ENCODE measurements at regions not wholly inside any gene's neighbourhood (a gene's known extent, or its start where the extent isn't known, plus 50 kb on each side); places are given as distances from the start of the nearest gene placed in this dataset.

- Histone ChIP-seq H3K36me3 (ENCODE audit: control insufficient read depth in 2 of 2, extremely low read depth in 1 of 2, insufficient read depth in 2 of 2, low read length in 2 of 2) (no peaks in the 10 kb centered on the region), H3K4me2 (ENCODE audit: insufficient read depth, low read length) (no peak overlapping the region), H2AFZ (ENCODE audit: low read depth, low read length) (no peak overlapping the region), H3K9me1 (replicated peaks; ENCODE audit: control insufficient read depth, extremely low read depth, insufficient read depth, low read length) (no peaks in the 10 kb centered on the region), H3K27me3 (ENCODE audit: control insufficient read depth in 2 of 2, insufficient read depth in 2 of 2, low read length in 2 of 2) (no peaks in the 10 kb centered on the region), H3K79me2 (ENCODE audit: control insufficient read depth, insufficient read depth, low read length) (no peaks in the 10 kb centered on the region), H3K4me1 (ENCODE audit: control insufficient read depth, extremely low read depth, insufficient read depth, low read length) (no peaks in the 10 kb centered on the region), H3K9me3 (replicated peaks; ENCODE audit: control insufficient read depth, insufficient read depth, low read length) (peaks cover 3% of the 10 kb centered on the region), H4K20me1 (replicated peaks; ENCODE audit: control insufficient read depth, extremely low read depth, insufficient read depth, low read length) (no peaks in the 10 kb centered on the region), H3K9ac (replicated peaks; ENCODE audit: extremely low read depth, insufficient read depth, low read length) (no peak overlapping the region), H3K4me3 (replicated peaks in 1 of 3; ENCODE audit: insufficient read depth in 1 of 3, low read depth in 1 of 3, low read length in 3 of 3) (no peak overlapping the region), H3K27ac (ENCODE audit: insufficient read depth, low read depth, low read length) (no peak overlapping the region)
- dilution Hi-C loops (cut with MboI; ENCODE audit: extremely low pct_ligation_motif_present, low sequenced_read_pairs) (no loop called here), intact Hi-C loops (cut with micrococcal nuclease) (no loop called here)
- DNase-seq (ENCODE audit: low read depth, low spot score) (no peak), FAIRE-seq (no peak)
- CTCF ChIA-PET, result no interaction called here
- no peak for TF ChIP-seq POLR2A (IDR thresholded peaks at IDR 0.05; ENCODE audit: low read depth, low read length)
- TF ChIP-seq POLR2AphosphoS5 (IDR thresholded peaks at IDR 0.05; ENCODE audit: insufficient read depth, low read depth, low read length), result no peak
- TF ChIP-seq CTCF (IDR thresholded peaks at IDR 0.05; ENCODE audit: extremely low read depth in 1 of 2, insufficient read depth in 1 of 2, low read depth in 1 of 2, low read length in 2 of 2), result no peak
- TF ChIP-seq FOS (IDR thresholded peaks at IDR 0.05; ENCODE audit: borderline replicate concordance, insufficient read depth, low read length), result no peak
- no peak for TF ChIP-seq EZH2 (IDR thresholded peaks at IDR 0.05; ENCODE audit: borderline replicate concordance, low read depth, low read length, severe bottlenecking)
- no peak for TF ChIP-seq GATA2 (IDR thresholded peaks at IDR 0.05; ENCODE audit: insufficient read depth, insufficient read length, low read depth, low read length)
- no peak for TF ChIP-seq JUN (IDR thresholded peaks at IDR 0.05; ENCODE audit: borderline replicate concordance, insufficient read depth, insufficient read length, low read depth)
- no peak for TF ChIP-seq MAX (IDR thresholded peaks at IDR 0.05; ENCODE audit: insufficient read depth, insufficient read length)
- no peak for TF ChIP-seq MYC (IDR thresholded peaks at IDR 0.05; ENCODE audit: low read depth, low read length)
- POLR2A ChIA-PET, result no interaction called here
- no TSS peak for BruUV-seq (replicated peaks)
Observed at GRCh38 chr12:34340534-34341361, 318.5 kb downstream of the ALG10 start.
